ENCODE measurements at regions not wholly inside any gene's neighbourhood (a gene's known extent, or its start where the extent isn't known, plus 50 kb on each side); places are given as distances from the start of the nearest gene placed in this dataset.
A peak's percentile ranks its signal among the peaks of the same experiment; 100 is the strongest.

DNA sequence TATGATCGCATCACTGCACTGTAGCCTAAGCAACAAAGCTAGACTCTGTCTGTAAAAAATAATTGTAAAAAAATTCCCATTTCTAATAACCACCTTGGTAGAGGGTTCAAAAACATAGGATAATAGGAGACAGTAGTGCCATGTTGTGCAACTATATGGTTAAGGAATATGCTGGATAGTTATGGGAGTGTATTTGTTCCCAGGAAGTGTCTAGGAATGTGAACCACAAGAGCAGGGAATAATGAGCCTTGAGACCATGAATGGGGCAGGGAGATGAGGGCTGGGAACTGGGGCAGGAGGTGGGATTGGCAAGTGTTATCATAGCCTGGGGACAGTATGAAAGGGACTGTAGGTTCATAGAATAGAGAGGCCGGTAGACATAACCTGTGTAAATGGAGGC is 50.4 kb downstream of the RUSC2 start:
- no peak for DNase-seq

- no peak for DNase-seq
Measured at GRCh38 chr9:35546853-35547252, 56.9 kb downstream of the RUSC2 start.

GRCh38 chr9:35547889-35548418 is 57.1 kb upstream of the TESK1 start:
- no peak for DNase-seq

DNA sequence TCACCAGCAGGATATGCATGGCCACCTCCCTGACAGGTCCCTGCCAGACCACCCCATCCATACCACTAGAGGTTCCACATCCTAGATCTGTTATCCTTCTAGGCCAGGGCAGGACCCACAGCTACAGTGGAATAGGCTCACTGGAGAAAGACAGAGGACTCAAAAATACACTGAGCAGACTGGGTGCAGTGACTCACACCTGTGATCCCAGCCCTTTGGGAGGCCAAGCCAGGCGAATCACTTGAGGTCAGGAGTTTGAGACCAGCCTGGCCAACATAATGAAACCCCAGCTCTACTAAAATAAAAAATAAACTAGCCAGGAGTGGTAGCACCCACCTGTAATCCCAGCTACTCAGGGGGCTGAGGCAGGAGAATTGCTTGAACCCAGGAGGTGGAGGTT is 56.5 kb upstream of the TESK1 start:
- DNase-seq: no peak

- no peak for DNase-seq
Measured at GRCh38 chr9:35549441-35549840, 55.6 kb upstream of the TESK1 start.

DNA sequence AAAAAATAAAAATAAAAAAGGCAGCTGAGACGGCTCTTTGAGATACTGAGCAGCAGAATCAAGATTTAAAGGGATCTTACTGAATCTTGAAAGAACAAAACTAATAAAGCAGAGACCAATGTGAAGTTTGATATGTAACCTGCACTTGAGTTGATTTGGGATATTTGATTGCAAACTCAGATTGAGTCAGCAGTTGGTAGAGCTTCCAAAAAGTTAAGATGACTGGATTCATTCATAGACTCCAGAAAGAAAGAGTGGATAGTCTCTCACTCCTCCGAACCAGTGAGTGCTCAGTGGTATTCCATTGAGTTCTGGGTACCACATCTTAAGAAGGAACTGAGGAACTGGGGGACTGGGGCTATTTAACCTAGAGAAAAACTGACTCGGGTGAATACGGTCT is 52.7 kb upstream of the TESK1 start:
- DNase-seq: no peak

DNA sequence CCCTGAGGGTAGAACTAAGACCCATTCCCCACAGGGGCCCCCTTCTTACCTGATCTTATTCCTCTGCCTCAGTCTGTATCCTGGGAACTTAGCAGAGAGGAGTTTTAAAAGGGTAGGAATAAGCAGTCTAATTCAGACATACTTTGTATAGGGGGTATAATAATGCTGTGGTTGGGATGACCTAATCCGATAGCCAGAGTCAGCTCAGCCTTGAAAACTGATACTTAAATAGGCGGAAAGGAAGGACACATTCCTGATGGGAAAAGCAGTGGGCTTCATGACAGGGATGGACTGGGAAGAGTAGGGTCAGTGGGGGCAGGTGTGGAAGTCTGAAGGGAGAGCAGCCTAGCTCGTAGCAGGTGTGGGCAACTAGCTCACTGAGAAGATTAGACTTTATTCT is 52.2 kb upstream of the TESK1 start:
- no peak for DNase-seq

DNA sequence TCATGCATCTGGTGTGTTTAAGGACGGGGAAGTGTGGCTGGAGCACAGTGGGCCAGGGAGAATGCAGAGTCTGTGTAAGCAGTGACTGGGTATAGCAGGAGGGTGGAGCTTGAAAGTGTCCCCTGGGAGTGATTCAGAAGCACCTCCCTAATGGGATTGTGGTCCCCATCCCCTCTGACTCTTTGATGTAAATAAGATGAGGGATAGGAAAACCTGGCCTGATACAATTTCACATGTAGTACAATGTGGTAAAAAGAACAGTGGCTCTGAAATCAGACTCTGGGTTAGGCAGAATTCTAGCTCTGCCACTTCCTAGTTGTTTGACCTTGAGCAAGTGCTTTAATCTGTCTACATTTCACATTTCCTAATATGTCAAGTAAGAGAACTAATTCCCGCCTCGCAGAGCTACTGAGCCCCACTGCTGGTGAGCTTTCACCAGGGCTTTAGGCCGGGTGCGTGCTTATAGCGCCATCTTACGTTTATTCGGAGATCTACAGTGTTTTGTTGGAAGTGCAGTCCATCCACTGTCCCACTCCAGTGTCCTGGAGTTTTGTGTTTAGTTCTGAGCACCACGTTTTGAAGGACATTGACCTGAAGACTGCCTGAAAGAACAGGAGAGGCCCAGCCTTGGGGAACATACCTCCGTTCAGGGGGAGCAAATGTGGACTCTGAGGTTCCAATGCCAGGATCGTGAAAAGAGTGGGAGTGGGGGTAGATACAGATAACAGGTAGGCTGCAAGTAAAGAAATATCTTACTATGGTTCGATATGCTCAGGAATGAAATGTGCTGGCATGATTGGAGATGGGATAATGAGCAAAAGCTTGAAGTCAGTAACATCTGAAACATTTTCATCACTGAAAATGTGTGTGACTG is 51.2 kb upstream of the TESK1 start:
- peak; percentile 24 to 38 for DNase-seq

- no peak for DNase-seq
Measured at GRCh38 chr9:35555246-35555701, 49.8 kb upstream of the TESK1 start.

Measured in stimulated activated CD4-positive, alpha-beta T cell treated with anti-CD3 and anti-CD28 coated beads, Interleukin-2, amount 100 ng/mL, for 24 hours (primary cell).